T-helper 9 cell (primary cell): ENCODE measurements at regions not wholly inside any gene's neighbourhood (a gene's known extent, or its start where the extent isn't known, plus 50 kb on each side); places are given as distances from the start of the nearest gene placed in this dataset.
"Not testable (repeated sequence)": the region's sequence is repeated elsewhere in the genome, so short reads cannot be mapped to it uniquely, and the experiment has no call there.

Experiments
- DNase-seq: peaks from one replicate; pipeline ENCODE4 v3.0.0-alpha.2; 2020

DNA sequence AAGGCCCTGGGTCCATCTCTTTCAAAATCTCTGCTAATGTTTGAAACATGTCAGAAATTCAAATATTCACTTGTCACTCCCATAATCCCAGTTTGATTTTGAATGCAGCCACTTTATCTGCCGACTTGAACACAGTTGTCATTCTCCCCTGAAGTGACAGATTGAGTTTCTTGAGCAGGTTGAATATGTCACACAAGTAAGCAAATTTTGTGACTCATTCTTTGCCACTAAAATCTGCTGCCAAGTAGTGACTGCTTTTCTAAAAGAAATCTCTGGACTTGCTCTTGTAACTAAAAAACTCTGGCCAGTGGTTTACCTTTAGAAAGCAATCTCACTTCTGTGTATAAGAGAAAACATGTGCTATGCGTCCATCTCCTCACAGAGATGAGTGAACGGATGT lies 357.1 kb downstream of the LMO7 start:
- no peak for DNase-seq

DNA sequence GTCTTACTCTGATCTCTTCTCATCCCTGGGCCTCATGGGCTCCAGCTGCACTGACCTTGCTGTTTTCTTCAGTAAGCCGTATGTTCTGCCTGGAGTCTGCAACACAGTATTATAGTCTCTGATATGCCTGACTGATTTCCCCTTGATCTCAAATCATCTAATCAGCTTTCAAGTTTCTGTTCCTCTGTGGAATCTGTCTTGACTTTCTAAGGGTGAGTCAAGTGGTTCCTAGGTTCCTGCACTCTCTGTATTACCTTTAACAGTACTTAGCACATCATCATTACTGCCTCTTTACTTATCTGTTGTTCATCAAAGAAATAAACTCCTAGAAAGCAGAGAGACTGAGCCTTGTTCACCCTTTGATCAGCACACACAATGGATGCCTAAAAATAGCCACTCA lies 350.7 kb downstream of the LMO7 start:
- DNase-seq: no peak

DNA sequence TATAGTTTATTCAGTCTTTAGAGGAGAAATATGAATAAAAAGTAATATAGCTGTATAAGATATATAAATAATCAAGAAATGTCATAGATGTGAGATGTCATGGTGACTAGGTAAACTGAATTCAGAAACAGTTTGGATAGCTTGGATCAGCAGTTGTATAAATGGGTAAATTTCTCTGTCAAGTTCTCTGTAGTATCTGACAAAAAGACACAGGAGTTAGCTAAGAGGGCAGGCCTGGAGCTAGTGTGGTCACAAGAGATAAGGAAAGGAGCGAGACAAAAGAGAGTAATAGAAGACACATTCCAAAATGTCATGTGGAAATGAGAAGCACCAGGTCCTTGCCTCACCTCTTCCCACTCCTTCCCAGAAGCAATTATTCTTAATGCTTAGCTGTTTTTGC lies 349.0 kb downstream of the LMO7 start:
- DNase-seq: no peak

DNA sequence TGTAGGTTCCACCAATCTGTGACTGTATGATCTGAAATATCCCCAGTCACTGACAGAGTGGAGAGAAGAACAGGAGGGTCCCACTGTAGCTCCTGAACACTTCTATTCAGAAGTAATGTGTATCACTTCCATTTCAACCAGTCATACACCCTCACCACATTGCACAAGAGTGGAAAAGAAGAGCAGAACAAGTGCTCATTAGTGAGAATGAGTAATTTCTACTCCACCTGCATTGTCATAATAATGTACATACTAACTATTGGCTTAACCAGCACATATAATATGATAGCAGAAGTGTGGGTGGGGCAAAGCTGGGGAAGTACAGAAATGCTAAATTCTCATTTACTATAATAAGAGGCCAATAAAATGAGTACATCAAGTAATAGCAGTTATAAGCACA lies 342.7 kb downstream of the LMO7 start:
- no peak for DNase-seq

DNA sequence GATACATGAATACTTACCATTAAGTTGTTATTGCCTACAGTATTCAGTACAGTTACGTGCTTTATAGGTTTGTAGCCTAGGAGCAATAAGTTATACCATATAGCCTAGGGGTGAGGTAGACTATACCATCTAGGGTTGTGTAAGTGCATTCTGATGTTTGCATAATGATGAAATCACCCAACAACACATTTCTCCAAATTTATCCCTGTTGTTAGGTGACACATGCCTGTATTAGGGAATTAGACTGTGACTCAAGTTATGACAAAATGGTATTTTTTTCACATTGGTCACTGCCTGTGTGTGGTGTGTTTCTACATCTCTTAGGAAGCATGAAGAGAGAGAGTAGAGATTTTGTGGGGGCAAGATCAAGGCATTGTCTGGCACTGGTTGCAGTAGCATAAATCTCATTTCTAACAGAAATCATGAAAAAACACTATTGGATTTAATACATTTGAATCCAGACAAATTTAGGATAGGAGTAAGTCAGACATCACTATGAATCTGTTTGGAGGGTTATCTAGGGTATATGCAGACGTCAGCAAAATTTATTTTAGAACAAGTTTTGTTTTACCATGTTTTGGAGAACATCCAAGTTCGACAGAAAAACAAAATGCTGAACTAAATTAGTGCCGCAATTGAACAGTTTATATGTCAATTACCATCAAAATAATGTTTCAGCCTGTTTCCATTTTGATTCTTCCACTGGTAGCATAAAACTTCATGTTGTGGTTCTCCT lies 332.1 kb downstream of the LMO7 start:
- DNase-seq: no peak

DNA sequence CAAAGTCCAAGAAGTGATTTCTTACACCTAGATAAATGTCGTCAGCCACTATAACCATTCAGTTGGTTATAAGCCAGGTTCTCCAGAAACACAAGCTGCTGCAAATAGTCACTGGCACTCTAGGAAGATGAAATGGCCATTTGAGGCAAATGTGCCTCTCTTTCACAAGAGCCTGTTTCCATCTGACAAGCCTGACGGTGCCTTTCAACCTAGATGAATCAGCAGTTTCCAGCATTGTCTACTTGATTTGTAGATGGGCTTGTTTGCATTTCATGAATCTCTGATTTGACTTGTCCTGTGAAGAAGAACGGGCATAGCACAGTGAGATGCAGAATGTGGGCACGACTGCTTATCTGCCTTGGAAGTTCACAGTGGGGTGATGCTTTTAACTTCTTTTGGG lies 327.2 kb downstream of the LMO7 start:
- no peak for DNase-seq

DNA sequence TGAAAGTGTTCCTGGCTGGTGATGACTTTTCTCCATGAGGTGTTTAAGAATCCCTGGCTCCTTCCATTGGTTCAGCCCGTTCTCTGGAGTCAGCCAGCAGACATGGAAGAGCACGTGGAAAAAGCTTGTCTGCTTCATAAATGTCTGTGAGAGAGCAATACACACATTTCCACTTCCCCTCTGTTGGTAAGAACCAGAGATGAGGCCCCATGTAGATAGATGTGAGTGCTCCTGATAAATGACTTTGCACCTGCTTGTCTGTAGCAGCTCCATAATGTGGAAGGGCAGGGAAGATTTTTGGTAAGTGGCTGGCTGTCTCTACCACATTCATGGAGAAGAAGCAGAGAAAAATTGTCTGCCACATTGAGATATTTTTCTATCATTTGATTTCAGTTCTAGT lies 325.8 kb downstream of the LMO7 start:
- DNase-seq: no peak

DNA sequence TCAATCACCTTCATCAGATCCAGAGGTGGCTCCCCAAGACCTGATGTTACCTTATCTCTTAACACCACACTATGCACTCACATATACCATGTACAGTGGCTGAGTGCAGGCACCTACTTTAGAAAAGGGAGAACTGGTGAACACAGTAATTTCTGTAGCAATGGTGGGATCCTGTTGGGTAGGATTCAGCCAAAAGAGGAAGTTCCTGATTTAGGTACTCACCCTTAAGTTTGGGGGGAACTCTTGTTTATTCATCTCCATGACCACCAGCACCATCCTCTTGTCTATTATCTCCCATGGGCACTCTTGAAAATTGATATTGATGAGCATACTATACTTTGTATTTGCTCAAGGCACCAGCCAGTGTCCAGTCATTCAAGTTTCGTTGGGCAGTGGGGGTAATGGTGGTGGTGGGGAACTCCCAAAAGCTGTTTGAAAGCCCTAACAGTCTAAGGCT lies 324.4 kb downstream of the LMO7 start:
- no peak for DNase-seq

DNA sequence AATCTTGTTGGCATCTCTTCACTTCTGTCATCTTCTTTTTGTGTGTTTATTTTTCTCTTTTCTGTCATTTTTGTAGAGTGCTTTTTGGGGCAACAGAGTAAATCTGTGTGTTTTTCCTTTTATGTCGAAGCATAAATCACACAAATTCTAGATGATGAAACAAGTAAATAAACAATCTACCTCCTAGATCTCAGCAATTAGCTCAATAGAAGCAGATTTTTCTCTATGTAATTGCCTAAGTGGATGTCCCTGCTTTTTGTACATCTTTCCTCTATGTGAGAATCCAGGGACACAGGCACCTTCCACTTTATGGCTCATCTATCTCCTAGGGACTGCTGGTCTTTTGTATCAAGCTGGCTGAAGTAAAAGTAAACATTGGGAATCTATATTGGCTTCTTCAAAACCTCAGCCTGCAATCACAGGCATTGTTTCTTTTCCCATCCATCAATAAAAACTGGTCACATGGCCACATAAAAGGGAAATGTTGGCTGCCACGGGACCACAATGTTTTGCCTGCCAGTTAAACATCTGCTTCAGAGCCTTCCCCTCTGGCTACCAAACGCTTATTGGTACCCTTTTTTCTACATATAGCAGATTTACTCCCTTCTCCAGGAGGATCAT lies 323.8 kb downstream of the LMO7 start:
- DNase-seq: no peak

DNA sequence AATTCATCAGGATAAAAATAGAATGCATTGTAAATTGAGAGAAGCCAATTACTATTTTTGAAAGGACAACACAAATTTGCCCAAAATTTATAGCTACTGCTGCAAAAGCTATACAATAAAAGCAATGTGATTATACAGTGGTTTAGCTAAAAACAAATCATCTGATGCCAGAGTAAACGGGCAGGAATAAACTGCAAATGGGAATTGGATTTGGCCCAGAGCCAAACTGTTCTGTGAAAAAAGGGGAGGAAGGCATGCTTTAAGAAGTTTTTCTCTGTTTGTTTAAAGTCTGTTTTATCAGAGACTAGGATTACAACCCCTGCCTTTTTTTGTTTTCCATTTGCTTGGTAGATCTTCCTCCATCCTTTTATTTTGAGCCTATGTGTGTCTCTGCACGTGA lies 317.5 kb downstream of the LMO7 start:
- not testable (repeated sequence) for DNase-seq

DNA sequence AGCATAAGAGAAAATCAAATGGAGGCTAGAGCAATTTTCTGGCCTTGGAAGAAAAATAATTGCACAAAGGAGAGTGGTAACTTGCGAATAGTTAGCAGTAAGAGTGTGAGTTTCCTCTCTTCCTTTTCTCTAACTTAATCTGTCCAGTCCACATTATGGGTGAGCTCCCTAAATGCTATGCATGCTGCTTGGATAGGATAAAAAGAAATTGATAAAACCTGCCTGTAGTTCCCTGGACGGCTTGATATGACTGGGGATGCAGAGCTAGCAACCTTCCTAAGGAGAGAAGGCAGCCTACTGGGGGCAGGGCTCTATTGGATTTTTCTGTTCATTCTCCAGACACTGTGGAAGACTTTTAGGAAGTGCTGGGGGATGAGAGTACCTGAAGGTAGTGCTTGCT lies 311.3 kb downstream of the LMO7 start:
- no peak for DNase-seq

DNA sequence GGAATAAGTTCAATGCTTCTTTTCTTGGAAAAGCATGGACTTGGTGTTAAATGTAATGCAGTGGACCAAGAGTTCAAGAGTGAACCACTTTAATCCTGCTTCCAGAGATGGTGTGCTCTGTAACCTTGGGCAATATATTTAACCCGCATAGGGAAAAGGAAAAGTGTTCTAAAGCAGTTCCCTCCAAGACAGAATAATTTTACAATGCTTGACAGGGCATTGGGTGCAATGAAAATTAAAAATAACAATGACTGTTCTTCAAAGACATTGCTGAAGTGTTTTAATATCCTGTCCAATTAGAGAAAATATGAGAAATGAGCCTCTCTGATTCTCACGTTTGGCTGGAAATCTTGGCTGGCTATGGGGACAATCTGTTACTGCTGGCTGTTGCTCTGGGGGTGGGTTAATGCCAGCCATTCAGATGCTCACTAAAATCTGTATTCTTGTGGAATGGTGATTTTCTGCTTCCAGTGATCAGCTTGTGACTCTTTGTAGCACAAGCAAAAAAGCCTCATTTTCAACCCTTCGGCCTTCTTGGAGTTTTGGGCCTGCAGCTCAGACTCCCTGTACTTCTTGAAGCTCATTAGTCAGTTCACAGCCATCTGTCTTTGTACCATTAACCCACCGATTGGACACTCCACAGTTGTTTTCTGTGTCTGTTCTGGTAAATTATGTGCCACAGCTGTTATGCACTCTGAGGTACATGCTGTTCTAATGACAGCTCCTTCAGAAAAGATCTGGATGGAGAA lies 310.6 kb downstream of the LMO7 start:
- DNase-seq: no peak

DNA sequence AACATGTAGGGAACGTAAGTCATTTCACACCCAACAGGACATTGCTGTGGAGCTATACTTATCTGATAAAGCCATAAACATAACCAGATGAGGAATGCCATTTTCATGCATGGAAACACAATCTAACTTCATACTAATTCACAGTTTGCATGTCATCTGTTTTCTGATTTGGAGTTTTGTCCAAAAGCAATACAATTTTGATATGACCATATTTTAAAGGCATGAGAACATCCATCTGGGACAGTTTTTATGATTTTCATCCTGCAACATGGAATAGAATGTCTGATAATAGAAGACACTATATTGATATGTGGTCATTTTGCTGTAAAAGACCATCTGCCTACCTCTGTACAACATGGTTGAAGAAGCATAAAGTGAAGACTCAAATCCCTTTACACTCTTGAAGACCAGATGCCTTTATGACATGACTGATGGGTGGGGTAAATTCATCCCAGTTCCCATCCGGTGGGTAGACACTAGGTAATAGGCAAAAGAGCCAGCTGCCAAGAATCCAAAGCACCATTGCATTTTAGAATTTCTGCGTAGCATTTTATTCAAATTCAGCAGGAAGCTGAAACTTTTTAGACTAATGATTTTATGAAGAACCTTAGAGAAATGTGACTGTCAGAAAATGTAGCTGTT lies 309.8 kb downstream of the LMO7 start:
- no peak for DNase-seq

DNA sequence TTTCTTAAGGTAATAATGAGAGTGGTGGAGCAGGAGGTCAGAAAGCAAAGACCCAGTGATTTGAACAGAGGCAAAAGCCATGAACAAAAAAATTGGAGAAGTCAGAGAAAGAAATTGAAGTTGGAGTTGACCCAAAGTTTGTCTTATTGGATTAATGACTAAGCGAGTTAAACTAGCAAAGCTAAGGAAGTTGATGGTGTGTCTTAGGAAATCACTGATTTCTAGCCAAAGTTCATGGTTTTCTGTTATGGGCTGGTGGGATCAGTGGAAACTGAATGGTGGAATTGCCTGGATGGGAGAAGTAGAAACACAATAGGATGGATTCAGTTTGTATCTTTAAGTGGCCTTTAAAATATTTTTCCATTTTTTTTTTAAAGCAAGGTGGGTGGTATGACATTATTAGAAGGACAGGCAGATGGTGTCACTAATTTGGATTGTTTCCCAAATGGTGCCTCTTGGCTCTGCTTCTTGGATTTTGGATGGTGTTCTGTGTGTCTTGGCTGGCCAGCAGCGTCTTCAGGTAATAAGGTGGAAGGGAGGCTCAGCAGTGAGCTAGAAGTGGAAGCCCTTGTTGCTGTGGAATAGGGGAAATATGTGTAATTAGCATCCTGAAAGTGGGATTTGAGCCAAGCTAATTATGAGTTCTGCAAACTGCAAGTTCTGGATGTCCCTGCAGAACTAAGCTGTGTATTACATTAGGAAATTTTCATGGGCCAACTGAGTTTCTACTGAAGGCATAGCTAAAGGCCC lies 302.9 kb downstream of the LMO7 start:
- no peak for DNase-seq

DNA sequence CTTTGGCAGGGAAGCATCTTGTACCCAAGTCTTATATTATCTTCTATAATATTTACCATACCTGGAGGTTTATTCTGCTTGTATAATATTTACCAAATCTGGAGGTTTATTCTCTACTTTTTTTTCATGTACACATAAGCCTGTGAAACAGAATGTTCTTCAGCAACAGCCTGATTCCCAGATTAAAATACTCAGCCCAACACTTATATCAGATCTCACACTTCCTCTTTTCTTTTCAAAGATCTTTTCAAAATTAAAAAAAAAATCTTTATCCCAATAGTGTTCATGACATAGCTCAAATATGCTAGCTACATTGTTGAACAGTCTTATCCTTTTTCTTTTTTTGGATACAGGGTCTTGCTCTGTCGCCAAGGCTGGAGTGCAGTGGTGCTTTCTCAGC lies 300.7 kb downstream of the LMO7 start:
- no peak for DNase-seq

DNA sequence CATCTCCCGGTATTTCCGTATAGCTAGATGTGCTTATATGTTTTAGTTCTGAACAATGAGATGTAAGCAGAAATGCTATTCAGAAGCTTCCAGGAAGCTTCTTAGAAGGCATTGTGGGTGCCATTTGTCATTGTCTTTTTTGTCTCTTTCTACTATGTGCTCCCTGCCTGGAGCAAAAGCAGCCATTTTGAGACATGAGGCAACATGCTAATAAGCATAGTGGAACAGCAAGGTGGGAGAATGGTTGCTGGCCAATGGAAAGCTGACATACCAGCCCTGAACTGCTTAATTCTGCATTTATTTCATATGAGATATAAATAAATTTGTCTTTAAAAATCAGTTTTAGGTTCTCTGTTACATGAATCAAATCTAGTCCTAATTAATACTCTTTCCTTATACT lies 299.7 kb downstream of the LMO7 start:
- no peak for DNase-seq

DNA sequence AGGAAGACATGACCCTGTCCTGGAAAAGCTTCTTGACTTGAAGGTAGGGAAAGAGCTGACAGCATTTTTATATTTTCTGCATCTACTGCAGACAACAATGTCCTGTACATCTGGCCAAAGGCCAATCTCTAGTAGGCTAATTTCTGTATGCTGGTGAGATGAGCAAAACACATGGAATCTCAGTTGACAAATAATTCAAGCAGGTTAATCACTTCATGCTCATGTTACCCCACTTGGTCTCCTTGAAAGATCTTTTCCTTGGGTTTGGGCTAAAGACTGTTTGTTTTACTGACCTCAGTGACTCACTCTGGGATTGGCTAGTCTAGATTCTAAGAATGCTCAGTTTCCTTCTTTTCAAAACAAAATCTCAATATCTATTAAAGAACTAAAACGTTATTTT lies 298.8 kb downstream of the LMO7 start:
- DNase-seq: no peak

DNA sequence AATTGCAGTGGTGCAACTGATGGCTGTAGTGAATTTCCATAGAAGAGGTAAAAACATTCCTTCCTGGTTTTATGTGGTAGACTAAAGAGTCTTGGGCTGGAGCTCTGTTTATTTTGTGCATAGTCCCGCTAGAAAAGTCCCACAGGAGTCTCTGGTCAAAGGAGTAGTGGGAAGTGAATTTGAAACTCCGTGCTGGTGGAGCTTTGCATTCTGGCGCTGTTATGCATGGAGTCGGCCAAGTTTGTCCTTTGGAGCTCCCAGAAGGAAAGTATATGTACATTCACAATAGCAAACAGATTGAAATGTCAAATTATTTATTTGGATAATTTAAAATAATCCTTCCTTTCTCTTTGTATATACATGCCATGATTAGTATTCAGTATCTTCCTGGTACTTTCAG lies 296.5 kb downstream of the LMO7 start:
- DNase-seq: no peak

DNA sequence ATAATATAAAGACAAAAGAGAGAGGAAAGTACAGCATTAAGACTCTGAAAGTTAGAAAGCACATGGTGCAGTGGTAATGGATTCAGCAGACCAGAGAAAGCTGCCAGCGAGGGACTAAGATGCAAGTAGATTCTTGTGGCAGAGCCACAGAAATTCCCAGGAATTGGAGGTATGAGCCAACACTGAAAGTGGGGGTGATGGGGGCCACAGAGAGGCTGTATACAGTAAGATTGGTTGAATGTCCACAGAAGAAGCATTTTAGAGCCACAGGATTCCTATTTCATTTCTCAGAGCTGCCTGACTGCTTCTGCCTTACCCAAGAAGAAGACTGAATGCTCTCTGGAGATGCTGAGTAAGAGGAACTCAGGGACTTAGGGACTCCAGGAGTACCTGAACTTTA lies 295.0 kb downstream of the LMO7 start:
- DNase-seq: no peak

DNA sequence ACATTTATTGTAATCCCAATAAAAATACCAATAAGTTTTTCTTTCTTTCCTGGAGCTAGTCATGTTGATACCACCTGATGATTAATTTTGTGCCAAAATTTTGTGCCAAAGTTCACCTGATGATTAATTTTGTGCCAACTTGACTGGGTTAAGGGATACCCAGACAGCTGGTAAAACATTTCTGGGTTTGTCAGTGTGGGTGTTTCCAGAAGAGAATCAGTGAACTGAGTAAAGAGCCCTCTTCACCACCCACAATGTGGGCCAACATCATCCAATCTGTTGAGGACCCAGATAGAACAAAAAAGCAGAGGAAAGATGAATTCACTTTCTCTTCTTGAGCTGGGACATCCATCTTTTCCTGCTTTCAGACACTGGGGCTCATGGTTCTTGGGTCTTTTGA lies 292.9 kb downstream of the LMO7 start:
- no peak for DNase-seq

DNA sequence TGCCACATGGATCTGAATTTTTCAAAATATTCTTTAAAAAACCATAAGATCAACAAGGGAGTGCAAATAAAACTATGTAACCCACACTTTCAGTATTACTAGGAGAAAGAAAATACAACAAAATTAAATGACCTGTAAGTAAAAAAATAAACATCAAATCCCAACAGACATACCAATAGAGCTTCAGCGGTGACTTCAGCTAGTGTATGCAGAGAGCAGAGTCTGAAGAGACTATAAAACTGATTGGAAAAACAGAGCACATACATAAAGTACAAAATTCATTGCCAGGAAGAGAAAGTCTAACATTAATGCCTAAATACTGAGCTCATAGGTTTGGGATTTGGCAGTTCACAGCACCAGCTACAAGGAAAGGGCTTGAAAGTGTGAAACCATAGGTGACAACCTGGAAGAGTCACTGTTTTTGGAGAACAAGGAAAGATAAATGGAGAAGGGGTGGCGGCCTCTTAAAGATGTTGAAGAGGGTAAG lies 291.1 kb downstream of the LMO7 start:
- DNase-seq: no peak

DNA sequence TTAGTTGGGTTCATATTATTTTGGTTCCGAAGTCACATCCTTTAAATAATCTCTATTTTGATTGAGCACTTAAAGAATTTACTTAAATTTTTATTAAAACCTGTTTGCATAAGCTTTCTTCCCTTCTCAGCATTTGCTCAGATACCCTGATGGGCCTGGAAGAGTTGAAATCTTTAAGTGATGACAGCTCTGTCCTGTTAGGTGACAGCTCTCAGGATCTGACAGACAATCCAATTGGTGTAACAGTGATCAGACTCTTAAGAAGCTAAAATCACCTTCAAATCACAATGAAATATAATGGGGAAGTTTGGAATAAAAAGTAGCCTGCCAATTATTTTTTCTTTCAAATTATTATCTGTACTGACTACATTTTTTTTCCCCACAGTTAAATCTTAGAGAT lies 284.4 kb downstream of the LMO7 start:
- no peak for DNase-seq
